ENCODE measurements at regions not wholly inside any gene's neighbourhood (a gene's known extent, or its start where the extent isn't known, plus 50 kb on each side); places are given as distances from the start of the nearest gene placed in this dataset.
"Not testable (repeated sequence)": the region's sequence is repeated elsewhere in the genome, so short reads cannot be mapped to it uniquely, and the experiment has no call there.

- not testable (repeated sequence) for DNase-seq
These were observed 69.5 kb downstream of the NPIPA7 start for GRCh38 chr16:16448423-16448822.

GRCh38 chr16:16449712-16450237, 70.8 kb downstream of the NPIPA7 start:
- not testable (repeated sequence) for DNase-seq

GRCh38 chr16:16451721-16452410, 72.9 kb downstream of the NPIPA7 start:
- DNase-seq: not testable (repeated sequence)

GRCh38 chr16:16458579-16458978, 79.6 kb downstream of the NPIPA7 start:
- not testable (repeated sequence) for DNase-seq

GRCh38 chr16:16463792-16464191, 84.9 kb downstream of the NPIPA7 start:
- not testable (repeated sequence) for DNase-seq

- not testable (repeated sequence) for DNase-seq
These were observed 110.0 kb downstream of the NPIPA7 start for GRCh38 chr16:16488919-16489318.

GRCh38 chr16:16489466-16489865, 110.5 kb downstream of the NPIPA7 start:
- not testable (repeated sequence) for DNase-seq

GRCh38 chr16:16494114-16494513, 115.2 kb downstream of the NPIPA7 start:
- not testable (repeated sequence) for DNase-seq

- DNase-seq: not testable (repeated sequence)
These were observed 116.1 kb downstream of the NPIPA7 start for GRCh38 chr16:16494998-16495397.

- DNase-seq: not testable (repeated sequence)
These were observed 120.9 kb downstream of the NPIPA7 start for GRCh38 chr16:16499875-16500274.

- not testable (repeated sequence) for DNase-seq
These were observed 128.1 kb downstream of the NPIPA7 start for GRCh38 chr16:16507041-16507440.

GRCh38 chr16:16508344-16508743, 129.4 kb downstream of the NPIPA7 start:
- DNase-seq: not testable (repeated sequence)

- not testable (repeated sequence) for DNase-seq
These were observed 140.5 kb downstream of the NPIPA7 start for GRCh38 chr16:16519395-16519794.

- DNase-seq: not testable (repeated sequence)
These were observed 142.5 kb downstream of the NPIPA7 start for GRCh38 chr16:16521239-16522002.

- not testable (repeated sequence) for DNase-seq
These were observed 148.1 kb downstream of the NPIPA7 start for GRCh38 chr16:16526998-16527397.

- not testable (repeated sequence) for DNase-seq
These were observed 151.8 kb downstream of the NPIPA7 start for GRCh38 chr16:16530744-16531143.

- not testable (repeated sequence) for DNase-seq
These were observed 156.6 kb downstream of the NPIPA7 start for GRCh38 chr16:16535565-16535964.

GRCh38 chr16:16536151-16536550, 157.2 kb downstream of the NPIPA7 start:
- DNase-seq: not testable (repeated sequence)

GRCh38 chr16:16549710-16550109, 170.8 kb downstream of the NPIPA7 start:
- DNase-seq: not testable (repeated sequence)

- DNase-seq: not testable (repeated sequence)
These were observed 171.9 kb downstream of the NPIPA7 start for GRCh38 chr16:16550824-16551223.

- DNase-seq: not testable (repeated sequence)
These were observed 173.9 kb downstream of the NPIPA7 start for GRCh38 chr16:16552819-16553340.

- DNase-seq: not testable (repeated sequence)
These were observed 180.3 kb downstream of the NPIPA7 start for GRCh38 chr16:16559179-16559740.

GRCh38 chr16:16561532-16561931, 182.6 kb downstream of the NPIPA7 start:
- not testable (repeated sequence) for DNase-seq
